SK-N-SH treated with all-trans-retinoic acid at 6 μM for 48 hours (cell line): ENCODE measurements at regions not wholly inside any gene's neighbourhood (a gene's known extent, or its start where the extent isn't known, plus 50 kb on each side); places are given as distances from the start of the nearest gene placed in this dataset.

Source experiments
- BACH2 ChIP-seq: fragments of 250-450 bp; sonication (Bioruptor Pico); IDR thresholded peaks from 2 replicates; pipeline ENCODE4 v1.9.0; 2021; ENCODE audit warnings: mild to moderate bottlenecking, borderline replicate concordance
- CREB5 ChIP-seq: fragments of 250-450 bp; sonication (Bioruptor Pico); IDR thresholded peaks from 2 replicates; pipeline ENCODE4 v1.5.1; 2020; ENCODE audit warnings: low read depth, mild to moderate bottlenecking, moderate library complexity
- CSDC2 ChIP-seq: fragments of 250-450 bp; sonication (Bioruptor Pico); IDR thresholded peaks from 2 replicates; pipeline ENCODE4 v1.5.0; 2020; ENCODE audit warnings: mild to moderate bottlenecking, moderate library complexity
- ESRRG ChIP-seq: fragments of 250-450 bp; sonication (Bioruptor Pico); IDR thresholded peaks from 2 replicates; pipeline ENCODE4 v1.6.1; 2021; ENCODE audit warnings: mild to moderate bottlenecking
- PATZ1 ChIP-seq: fragments of 250-450 bp; sonication (Bioruptor Pico); IDR thresholded peaks from 2 replicates; pipeline ENCODE4 v1.8.0; 2020; ENCODE audit warnings: mild to moderate bottlenecking, moderate library complexity, borderline replicate concordance
- PPARA ChIP-seq: fragments of 250-450 bp; sonication (Bioruptor Pico); IDR thresholded peaks from 2 replicates; pipeline ENCODE4 v1.5.0; 2020; ENCODE audit warnings: mild to moderate bottlenecking, borderline replicate concordance
- RARB ChIP-seq: fragments of 250-450 bp; sonication (Bioruptor Pico); IDR thresholded peaks from 2 replicates; pipeline ENCODE4 v1.8.0; 2021; ENCODE audit warnings: mild to moderate bottlenecking, moderate library complexity
- TCF4 ChIP-seq: fragments of 250-450 bp; sonication (Bioruptor Pico); IDR thresholded peaks from 2 replicates; pipeline ENCODE4 v1.8.0; 2021; ENCODE audit warnings: mild to moderate bottlenecking, moderate library complexity, borderline replicate concordance
- ZFP30 ChIP-seq: fragments of 450-650 bp; formaldehyde crosslinking; IDR thresholded peaks from 2 replicates; pipeline ENCODE4 v1.5.0; 2022; ENCODE audit warnings: mild to moderate bottlenecking, moderate library complexity
- ZNF565 ChIP-seq: fragments of 450-650 bp; formaldehyde crosslinking; conservative IDR thresholded peaks from 2 replicates; pipeline ENCODE4 v1.5.0; 2020; ENCODE audit warnings: low read depth, mild to moderate bottlenecking, moderate library complexity

- TF ChIP-seq ZNF565 (CRISPR knock-in tag) (no peak), ZFP30 (CRISPR knock-in tag) (no peak), TCF4 (CRISPR knock-in tag) (no peak), PPARA (CRISPR knock-in tag) (no peak), BACH2 (CRISPR knock-in tag) (no peak), RARB (CRISPR knock-in tag) (no peak), ESRRG (CRISPR knock-in tag) (no peak), CREB5 (no peak), PATZ1 (CRISPR knock-in tag) (no peak), CSDC2 (no peak)
Observed at GRCh38 chr21:16538405-16538804, 808.6 kb downstream of the USP25 start.
